C4-2B (cell line): ENCODE measurements at regions not wholly inside any gene's neighbourhood (a gene's known extent, or its start where the extent isn't known, plus 50 kb on each side); places are given as distances from the start of the nearest gene placed in this dataset.

Experiments used
- ZFX ChIP-seq: fragments of 450-650 bp; IDR thresholded peaks from 2 replicates; pipeline ENCODE4 v1.6.1; 2017
- TF ChIP-seq, protein P1 (sequence below): fragments of 450-650 bp; conservative IDR thresholded peaks from 2 replicates; pipeline ENCODE4 v1.5.1; 2017; ENCODE audit warnings: mild to moderate bottlenecking

DNA sequence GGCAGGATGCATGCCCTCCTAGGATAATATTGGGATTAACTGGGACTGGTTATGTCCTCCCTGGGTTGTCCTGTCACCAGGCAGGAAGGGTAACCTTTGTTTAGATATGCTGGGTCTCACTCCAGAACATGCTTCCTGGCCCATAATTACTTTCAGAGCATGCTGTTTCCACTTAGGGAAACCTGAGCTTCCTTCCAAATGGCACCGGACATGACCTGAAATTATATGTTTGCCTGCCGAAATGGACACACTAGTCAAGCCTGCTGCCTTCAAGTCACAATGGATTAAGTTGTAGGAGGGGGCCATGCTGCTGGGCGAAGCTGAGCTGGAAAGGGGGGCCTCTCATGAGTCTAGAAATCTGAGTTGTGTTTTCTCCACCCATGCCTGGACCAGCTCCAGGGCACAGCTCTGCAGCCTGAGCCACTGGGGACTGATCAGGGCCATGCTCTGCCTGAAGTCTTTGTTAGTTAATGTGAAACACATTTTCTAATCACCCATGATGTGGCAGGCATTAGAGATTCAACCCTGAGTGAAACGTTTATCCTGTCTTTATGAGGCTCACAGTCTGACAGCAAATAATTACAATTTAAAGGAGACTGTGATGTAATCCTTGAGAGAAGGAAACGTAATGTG is 273.3 kb downstream of the TNS1 start:
- no peak for TF ChIP-seq ZFX
- TF ChIP-seq, protein P1, sequence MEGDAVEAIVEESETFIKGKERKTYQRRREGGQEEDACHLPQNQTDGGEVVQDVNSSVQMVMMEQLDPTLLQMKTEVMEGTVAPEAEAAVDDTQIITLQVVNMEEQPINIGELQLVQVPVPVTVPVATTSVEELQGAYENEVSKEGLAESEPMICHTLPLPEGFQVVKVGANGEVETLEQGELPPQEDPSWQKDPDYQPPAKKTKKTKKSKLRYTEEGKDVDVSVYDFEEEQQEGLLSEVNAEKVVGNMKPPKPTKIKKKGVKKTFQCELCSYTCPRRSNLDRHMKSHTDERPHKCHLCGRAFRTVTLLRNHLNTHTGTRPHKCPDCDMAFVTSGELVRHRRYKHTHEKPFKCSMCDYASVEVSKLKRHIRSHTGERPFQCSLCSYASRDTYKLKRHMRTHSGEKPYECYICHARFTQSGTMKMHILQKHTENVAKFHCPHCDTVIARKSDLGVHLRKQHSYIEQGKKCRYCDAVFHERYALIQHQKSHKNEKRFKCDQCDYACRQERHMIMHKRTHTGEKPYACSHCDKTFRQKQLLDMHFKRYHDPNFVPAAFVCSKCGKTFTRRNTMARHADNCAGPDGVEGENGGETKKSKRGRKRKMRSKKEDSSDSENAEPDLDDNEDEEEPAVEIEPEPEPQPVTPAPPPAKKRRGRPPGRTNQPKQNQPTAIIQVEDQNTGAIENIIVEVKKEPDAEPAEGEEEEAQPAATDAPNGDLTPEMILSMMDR: no peak
